ENCODE measurements at regions not wholly inside any gene's neighbourhood (a gene's known extent, or its start where the extent isn't known, plus 50 kb on each side); places are given as distances from the start of the nearest gene placed in this dataset.

GRCh38 chr10:44301781-44302355 lies 83.0 kb downstream of the CXCL12 start:
- TF ChIP-seq, protein P1, sequence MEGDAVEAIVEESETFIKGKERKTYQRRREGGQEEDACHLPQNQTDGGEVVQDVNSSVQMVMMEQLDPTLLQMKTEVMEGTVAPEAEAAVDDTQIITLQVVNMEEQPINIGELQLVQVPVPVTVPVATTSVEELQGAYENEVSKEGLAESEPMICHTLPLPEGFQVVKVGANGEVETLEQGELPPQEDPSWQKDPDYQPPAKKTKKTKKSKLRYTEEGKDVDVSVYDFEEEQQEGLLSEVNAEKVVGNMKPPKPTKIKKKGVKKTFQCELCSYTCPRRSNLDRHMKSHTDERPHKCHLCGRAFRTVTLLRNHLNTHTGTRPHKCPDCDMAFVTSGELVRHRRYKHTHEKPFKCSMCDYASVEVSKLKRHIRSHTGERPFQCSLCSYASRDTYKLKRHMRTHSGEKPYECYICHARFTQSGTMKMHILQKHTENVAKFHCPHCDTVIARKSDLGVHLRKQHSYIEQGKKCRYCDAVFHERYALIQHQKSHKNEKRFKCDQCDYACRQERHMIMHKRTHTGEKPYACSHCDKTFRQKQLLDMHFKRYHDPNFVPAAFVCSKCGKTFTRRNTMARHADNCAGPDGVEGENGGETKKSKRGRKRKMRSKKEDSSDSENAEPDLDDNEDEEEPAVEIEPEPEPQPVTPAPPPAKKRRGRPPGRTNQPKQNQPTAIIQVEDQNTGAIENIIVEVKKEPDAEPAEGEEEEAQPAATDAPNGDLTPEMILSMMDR (IDR thresholded peaks at IDR 0.05; ENCODE audit: low read depth, low read length), result no peak
- DNase-seq (ENCODE audit: extremely low read depth, low read depth), result no peak

DNA sequence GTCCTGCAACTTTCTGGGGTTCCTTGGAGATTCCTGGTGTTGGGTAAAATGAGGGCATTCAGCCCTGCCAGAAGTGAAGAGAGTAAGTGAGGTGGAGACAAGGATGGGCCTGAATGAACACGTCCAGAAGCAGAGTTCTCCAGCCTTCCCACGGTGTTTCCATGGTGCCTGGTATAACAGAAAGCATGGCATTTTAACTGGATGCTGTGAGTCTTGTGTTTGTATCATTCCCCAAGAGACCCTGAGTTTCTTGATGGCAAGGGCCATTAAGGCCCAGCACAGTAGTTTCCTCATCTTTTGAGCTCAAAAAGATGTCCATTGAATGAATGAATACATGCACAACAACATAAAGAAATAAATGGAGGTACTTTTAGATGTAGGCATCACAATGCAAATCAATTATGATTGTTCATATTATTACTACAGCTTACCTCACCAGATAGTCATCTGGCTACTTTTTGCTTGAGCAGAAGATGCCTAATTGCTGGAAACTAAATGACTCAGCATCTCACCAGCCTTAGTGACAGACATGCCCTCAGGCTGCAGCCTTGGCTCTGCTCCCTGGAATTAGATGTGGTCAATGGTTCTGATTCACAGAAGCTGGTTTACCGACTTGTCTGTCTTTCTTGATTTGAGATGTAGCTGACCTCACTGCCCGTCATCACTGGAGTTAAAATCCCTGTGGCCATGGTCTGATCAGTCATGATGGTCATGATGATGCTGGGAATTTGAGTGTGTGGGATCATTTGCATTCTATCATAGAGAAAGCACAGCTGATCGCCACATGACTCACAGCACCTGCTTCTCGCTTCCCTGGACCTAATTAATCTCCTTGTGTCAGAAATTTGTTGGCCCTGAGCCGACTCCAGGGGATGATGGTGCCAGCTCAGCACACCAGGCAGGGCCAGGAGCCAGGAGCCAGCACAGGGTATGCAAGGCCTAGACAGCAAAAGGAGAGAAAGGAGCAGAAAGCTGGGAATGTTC lies 83.9 kb downstream of the CXCL12 start:
- TF ChIP-seq, protein P1 (IDR thresholded peaks at IDR 0.05; ENCODE audit: low read depth, low read length), result no peak
- DNase-seq (ENCODE audit: extremely low read depth, low read depth), result peak; percentile 99

DNA sequence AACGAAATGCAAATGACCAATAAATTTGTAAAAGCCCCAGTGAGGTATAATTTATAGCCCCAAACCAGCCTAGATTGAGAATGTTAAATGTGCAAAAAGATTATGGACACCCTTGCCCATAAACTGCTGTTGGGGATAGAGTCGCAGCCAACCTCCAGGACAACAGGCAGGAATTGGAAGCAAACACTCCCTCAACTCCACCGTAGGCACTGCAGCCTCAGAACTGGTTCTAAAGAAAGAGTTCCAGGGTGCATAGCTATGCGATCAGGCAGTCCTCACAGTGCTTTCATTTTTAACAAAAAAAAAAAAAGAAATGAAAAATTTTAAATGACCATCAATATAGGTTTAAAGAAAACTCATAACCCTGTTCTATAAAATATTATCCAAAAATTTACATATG lies 86.2 kb downstream of the CXCL12 start:
- TF ChIP-seq, protein P1 (IDR thresholded peaks at IDR 0.05; ENCODE audit: low read depth, low read length), result no peak
- DNase-seq (ENCODE audit: extremely low read depth, low read depth), result no peak

DNA sequence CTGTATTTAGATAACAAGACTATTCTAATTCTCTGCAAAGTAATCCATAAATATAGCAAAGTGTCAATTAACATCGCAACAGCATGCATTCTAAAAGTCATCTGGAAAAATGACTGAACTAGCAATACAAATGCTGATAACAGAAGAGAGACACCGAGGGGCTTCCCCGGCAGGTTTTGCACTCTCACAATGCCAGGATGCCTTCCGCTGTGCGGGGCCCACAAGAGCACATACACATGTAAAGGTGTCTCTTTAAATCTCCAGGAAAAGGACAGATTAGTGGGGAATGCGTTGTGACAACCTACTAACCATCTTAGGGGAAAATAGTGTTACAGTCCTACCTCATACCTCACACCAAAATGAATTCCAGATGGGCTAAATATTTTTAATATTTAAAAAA lies 86.9 kb downstream of the CXCL12 start:
- TF ChIP-seq, protein P1 (IDR thresholded peaks at IDR 0.05; ENCODE audit: low read depth, low read length), result no peak

DNA sequence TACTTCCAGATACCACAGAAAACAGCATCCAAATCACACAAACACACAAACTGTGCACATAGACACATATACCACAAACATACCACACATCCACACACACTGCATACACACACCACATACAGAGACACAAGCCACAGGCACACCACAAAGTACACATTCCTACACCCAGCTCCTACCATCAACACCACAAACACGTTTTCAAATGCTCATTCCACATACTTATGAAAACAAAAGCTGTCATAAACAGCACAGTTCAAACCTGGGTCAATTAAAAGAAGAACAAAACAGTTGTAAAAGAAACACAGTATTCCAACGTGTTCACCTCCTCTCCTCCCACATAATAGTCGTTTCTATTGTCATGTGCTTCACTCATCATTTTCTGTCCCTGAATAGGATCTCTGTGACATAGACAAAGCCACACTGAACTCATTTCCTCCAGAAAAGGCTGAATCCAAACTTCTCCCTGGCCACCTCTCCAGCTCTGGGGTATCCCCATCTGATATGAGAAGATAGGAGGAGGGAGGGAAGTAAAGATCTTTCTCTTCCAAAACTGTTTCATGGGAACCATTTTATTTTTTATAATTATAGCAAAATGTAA lies 89.2 kb downstream of the CXCL12 start:
- TF ChIP-seq, protein P1 (IDR thresholded peaks at IDR 0.05; ENCODE audit: low read depth, low read length), result no peak
- no peak for DNase-seq (ENCODE audit: extremely low read depth, low read depth)

More for the DNA sequence above, 86.9 kb downstream of the CXCL12 start:
- no peak for DNase-seq (ENCODE audit: extremely low read depth, low read depth)

GRCh38 chr10:44294726-44295412 lies 90.0 kb downstream of the CXCL12 start:
- TF ChIP-seq, protein P1 (IDR thresholded peaks at IDR 0.05; ENCODE audit: low read depth, low read length), result no peak

More at GRCh38 chr10:44294726-44295412, 90.0 kb downstream of the CXCL12 start:
- DNase-seq (ENCODE audit: extremely low read depth, low read depth), result no peak
